ENCODE measurements at regions not wholly inside any gene's neighbourhood (a gene's known extent, or its start where the extent isn't known, plus 50 kb on each side); places are given as distances from the start of the nearest gene placed in this dataset.
"Not testable (repeated sequence)": the region's sequence is repeated elsewhere in the genome, so short reads cannot be mapped to it uniquely, and the experiment has no call there.

- not testable (repeated sequence) for DNase-seq
These were observed 3248.2 kb upstream of the OR11H1 start for GRCh38 chr22:12279512-12280474.

GRCh38 chr22:12284690-12285089 is 3243.3 kb upstream of the OR11H1 start:
- DNase-seq: not testable (repeated sequence)

GRCh38 chr22:12297351-12297750 is 3230.6 kb upstream of the OR11H1 start:
- DNase-seq: peak; percentile 11
